ENCODE measurements at regions not wholly inside any gene's neighbourhood (a gene's known extent, or its start where the extent isn't known, plus 50 kb on each side); places are given as distances from the start of the nearest gene placed in this dataset.
A peak's percentile ranks its signal among the peaks of the same experiment; 100 is the strongest.

GRCh38 chr10:53699231-53699630 lies 926.6 kb upstream of the MBL2 start:
- no peak for FAIRE-seq
- DNase-seq (ENCODE audit: insufficient read length, low spot score) = no peak
- TF ChIP-seq CTCF (IDR thresholded peaks at IDR 0.05; ENCODE audit: insufficient read depth, missing control alignments) = no peak

GRCh38 chr10:53697038-53697437 lies 924.5 kb upstream of the MBL2 start:
- FAIRE-seq = no peak
- no peak for DNase-seq (ENCODE audit: insufficient read length, low spot score)
- no peak for TF ChIP-seq CTCF (IDR thresholded peaks at IDR 0.05; ENCODE audit: insufficient read depth, missing control alignments)

- peak; percentile 6 for FAIRE-seq
- TF ChIP-seq CTCF (IDR thresholded peaks at IDR 0.05; ENCODE audit: insufficient read depth, missing control alignments) = no peak
- DNase-seq (ENCODE audit: insufficient read length, low spot score) = no peak
Measured at GRCh38 chr10:53690524-53691240, 918.1 kb upstream of the MBL2 start.

GRCh38 chr10:53687800-53688199 lies 915.2 kb upstream of the MBL2 start:
- no peak for FAIRE-seq
- no peak for TF ChIP-seq CTCF (IDR thresholded peaks at IDR 0.05; ENCODE audit: insufficient read depth, missing control alignments)

GRCh38 chr10:53682885-53683284 lies 910.3 kb upstream of the MBL2 start:
- DNase-seq (ENCODE audit: insufficient read length, low spot score) = no peak
- TF ChIP-seq CTCF (IDR thresholded peaks at IDR 0.05; ENCODE audit: insufficient read depth, missing control alignments) = no peak
- FAIRE-seq = peak; percentile 11

More at GRCh38 chr10:53687800-53688199, 915.2 kb upstream of the MBL2 start:
- DNase-seq (ENCODE audit: insufficient read length, low spot score) = no peak

GRCh38 chr10:53682458-53682857 lies 909.9 kb upstream of the MBL2 start:
- TF ChIP-seq CTCF (IDR thresholded peaks at IDR 0.05; ENCODE audit: insufficient read depth, missing control alignments) = no peak
- DNase-seq (ENCODE audit: insufficient read length, low spot score) (no peak), FAIRE-seq (peak; percentile 16)

- DNase-seq (ENCODE audit: insufficient read length, low spot score) = no peak
- TF ChIP-seq CTCF (IDR thresholded peaks at IDR 0.05; ENCODE audit: insufficient read depth, missing control alignments) = no peak
- no peak for FAIRE-seq
Measured at GRCh38 chr10:53679666-53680065, 907.1 kb upstream of the MBL2 start.
